H9 (cell line): ENCODE measurements at regions not wholly inside any gene's neighbourhood (a gene's known extent, or its start where the extent isn't known, plus 50 kb on each side); places are given as distances from the start of the nearest gene placed in this dataset.

Source experiments
- DNase-seq: peaks from one replicate; pipeline ENCODE4 v3.0.0-alpha.2; 2017
- H2AFZ ChIP-seq: one replicate; pipeline ENCODE4 v1.6.1; 2013; ENCODE audit warnings: mild to moderate bottlenecking, low read length, control low read depth, moderate library complexity
- H2AK5ac ChIP-seq: 2 replicates; pipeline ENCODE4 v1.6.1; 2013; ENCODE audit warnings: low read length, control low read depth, mixed read lengths; ENCODE audit not compliant: insufficient read length
- H2BK120ac ChIP-seq: one replicate; pipeline ENCODE4 v1.6.1; 2013; ENCODE audit warnings: low read depth, mild to moderate bottlenecking, low read length, control low read depth, inconsistent platforms; ENCODE audit not compliant: poor library complexity, severe bottlenecking
- H2BK12ac ChIP-seq: 2 replicates; pipeline ENCODE4 v1.6.1; 2013; ENCODE audit warnings: low read length, control low read depth, mixed read lengths, low read depth; ENCODE audit not compliant: insufficient read length
- H2BK15ac ChIP-seq: 2 replicates; pipeline ENCODE4 v1.6.1; 2013; ENCODE audit warnings: low read depth, low read length, control low read depth
- H2BK20ac ChIP-seq: one replicate; pipeline ENCODE4 v1.6.1; 2013; ENCODE audit warnings: low read depth, mild to moderate bottlenecking, low read length, control low read depth, inconsistent platforms; ENCODE audit not compliant: poor library complexity, severe bottlenecking
- H2BK5ac ChIP-seq: 2 replicates; pipeline ENCODE4 v1.6.1; 2013; ENCODE audit warnings: low read length, control low read depth, mixed read lengths; ENCODE audit not compliant: insufficient read length
- H3K14ac ChIP-seq: 2 replicates; pipeline ENCODE4 v1.6.1; 2013; ENCODE audit warnings: low read length, control low read depth; ENCODE audit not compliant: insufficient read depth
- H3K18ac ChIP-seq: 2 replicates; pipeline ENCODE4 v1.6.1; 2013; ENCODE audit warnings: low read depth, mild to moderate bottlenecking, mixed read lengths, low read length, control low read depth; ENCODE audit not compliant: insufficient read length
- H3K23ac ChIP-seq: 2 replicates; pipeline ENCODE4 v1.6.1; 2013; ENCODE audit warnings: low read length, control low read depth, mixed read lengths, low read depth; ENCODE audit not compliant: insufficient read length
- H3K23me2 ChIP-seq: 2 replicates; pipeline ENCODE4 v1.6.1; 2013; ENCODE audit warnings: low read depth, mild to moderate bottlenecking, mixed read lengths, low read length, control low read depth; ENCODE audit not compliant: insufficient read length, poor library complexity, severe bottlenecking
- H3K27ac ChIP-seq: 2 replicates; pipeline ENCODE4 v1.5.1; 2013; ENCODE audit warnings: low read length, control low read depth, mixed read lengths, low read depth; ENCODE audit not compliant: insufficient read length
- H3K27me3 ChIP-seq: 2 replicates; pipeline ENCODE4 v1.6.1; 2013; ENCODE audit warnings: low read length, control low read depth, inconsistent platforms; ENCODE audit not compliant: insufficient read depth
- H3K4ac ChIP-seq: 2 replicates; pipeline ENCODE4 v1.6.1; 2013; ENCODE audit warnings: low read depth, mild to moderate bottlenecking, control low read depth, inconsistent platforms, low read length, moderate library complexity
- H3K4me1 ChIP-seq: 2 replicates; pipeline ENCODE4 v1.6.1; 2013; ENCODE audit warnings: low read length, control low read depth, inconsistent platforms; ENCODE audit not compliant: insufficient read depth
- H3K4me2 ChIP-seq: 2 replicates; pipeline ENCODE4 v1.6.1; 2013; ENCODE audit warnings: low read length, control low read depth, mixed read lengths; ENCODE audit not compliant: insufficient read length, insufficient read depth
- H3K56ac ChIP-seq: 2 replicates; pipeline ENCODE4 v1.6.1; 2013; ENCODE audit warnings: low read depth, mild to moderate bottlenecking, mixed read lengths, low read length, control low read depth; ENCODE audit not compliant: insufficient read length
- H3K79me1 ChIP-seq: 2 replicates; pipeline ENCODE4 v1.6.1; 2013; ENCODE audit warnings: low read depth, mild to moderate bottlenecking, moderate library complexity, low read length, control low read depth, inconsistent platforms; ENCODE audit not compliant: insufficient read depth, poor library complexity, severe bottlenecking
- H3K79me2 ChIP-seq: 2 replicates; pipeline ENCODE4 v1.6.1; 2013; ENCODE audit warnings: low read length, control low read depth, inconsistent platforms; ENCODE audit not compliant: insufficient read depth
- H3K9ac ChIP-seq: 2 replicates; pipeline ENCODE4 v1.6.1; 2013; ENCODE audit warnings: low read length, control low read depth, mixed read lengths; ENCODE audit not compliant: insufficient read length; ENCODE audit errors: extremely low read depth
- H3K9me3 ChIP-seq: one replicate; pipeline ENCODE4 v1.6.1; 2013; ENCODE audit warnings: low read depth, low read length, inconsistent platforms; ENCODE audit not compliant: control insufficient read depth
- H3T11ph ChIP-seq: one replicate; pipeline ENCODE4 v1.6.1; 2013; ENCODE audit warnings: mild to moderate bottlenecking, low read length, control low read depth, inconsistent platforms
- H4K20me1 ChIP-seq: one replicate; pipeline ENCODE4 v1.6.1; 2013; ENCODE audit not compliant: control insufficient read depth, insufficient read length, insufficient read depth
- H4K5ac ChIP-seq: 2 replicates; pipeline ENCODE4 v1.6.1; 2013; ENCODE audit warnings: low read depth, mild to moderate bottlenecking, mixed read lengths, low read length, control low read depth; ENCODE audit not compliant: insufficient read length
- H4K8ac ChIP-seq: replicated peaks from 2 replicates; pipeline ENCODE4 v1.6.1; 2013; ENCODE audit warnings: low read length, control low read depth, mixed read lengths, low read depth; ENCODE audit not compliant: insufficient read length
- H4K91ac ChIP-seq: 2 replicates; pipeline ENCODE4 v1.6.1; 2013; ENCODE audit warnings: low read depth, mild to moderate bottlenecking, moderate library complexity, mixed read lengths, low read length, control low read depth; ENCODE audit not compliant: insufficient read length
- H3K27ac Mint-ChIP-seq, 3 experiments: 2 replicates in 2 of 3; 3 replicates in 1 of 3; pipeline ENCODE4 v1.8.0; 2020 to 2021; ENCODE audit warnings: mixed read lengths in 3 of 3, mild to moderate bottlenecking in 1 of 3, moderate library complexity in 1 of 3
- H3K27me3 Mint-ChIP-seq: 2 replicates; pipeline ENCODE4 v1.8.0; 2021; ENCODE audit warnings: low read depth, mild to moderate bottlenecking, moderate library complexity, mixed read lengths
- H3K36me3 Mint-ChIP-seq, 3 experiments: 2 replicates in 2 of 3; 3 replicates in 1 of 3; pipeline ENCODE4 v1.8.0; 2020 to 2021; ENCODE audit warnings: low read depth in 3 of 3, mixed read lengths in 3 of 3; ENCODE audit not compliant: insufficient read depth in 1 of 3
- H3K4me1 Mint-ChIP-seq, 2 experiments: 2 replicates each; pipeline ENCODE4 v1.8.0; 2020; ENCODE audit warnings: mixed read lengths in 2 of 2
- H3K4me3 Mint-ChIP-seq, 2 experiments: 2 replicates in 1 of 2; 3 replicates in 1 of 2; pipeline ENCODE4 v1.8.0; 2020 to 2021; ENCODE audit warnings: mild to moderate bottlenecking in 2 of 2, mixed read lengths in 2 of 2, moderate library complexity in 1 of 2
- H3K9me3 Mint-ChIP-seq, 2 experiments: 2 replicates in 1 of 2; 3 replicates in 1 of 2; pipeline ENCODE4 v1.8.0; 2020; ENCODE audit warnings: mild to moderate bottlenecking in 2 of 2, mixed read lengths in 2 of 2, moderate library complexity in 1 of 2
- WGBS: extraction: QIAGEN DNeasy Blood & Tissue Kit; methylation state at CpG from one replicate; pipeline ENCODE4 v1.1.7; 2013; ENCODE audit warnings: missing lambda C conversion rate, low lambda C conversion rate, mixed read lengths; ENCODE audit not compliant: insufficient read length; ENCODE audit errors: extremely low coverage; 5-methylcytosine and 5-hydroxymethylcytosine counted together
- TF ChIP-seq, protein P1 (sequence below): fragments of 200-600 bp; sonication (generic); conservative IDR thresholded peaks from 3 replicates; pipeline ENCODE4 v1.8.0; 2021; ENCODE audit warnings: antibody characterized with exemption, mild to moderate bottlenecking

DNA sequence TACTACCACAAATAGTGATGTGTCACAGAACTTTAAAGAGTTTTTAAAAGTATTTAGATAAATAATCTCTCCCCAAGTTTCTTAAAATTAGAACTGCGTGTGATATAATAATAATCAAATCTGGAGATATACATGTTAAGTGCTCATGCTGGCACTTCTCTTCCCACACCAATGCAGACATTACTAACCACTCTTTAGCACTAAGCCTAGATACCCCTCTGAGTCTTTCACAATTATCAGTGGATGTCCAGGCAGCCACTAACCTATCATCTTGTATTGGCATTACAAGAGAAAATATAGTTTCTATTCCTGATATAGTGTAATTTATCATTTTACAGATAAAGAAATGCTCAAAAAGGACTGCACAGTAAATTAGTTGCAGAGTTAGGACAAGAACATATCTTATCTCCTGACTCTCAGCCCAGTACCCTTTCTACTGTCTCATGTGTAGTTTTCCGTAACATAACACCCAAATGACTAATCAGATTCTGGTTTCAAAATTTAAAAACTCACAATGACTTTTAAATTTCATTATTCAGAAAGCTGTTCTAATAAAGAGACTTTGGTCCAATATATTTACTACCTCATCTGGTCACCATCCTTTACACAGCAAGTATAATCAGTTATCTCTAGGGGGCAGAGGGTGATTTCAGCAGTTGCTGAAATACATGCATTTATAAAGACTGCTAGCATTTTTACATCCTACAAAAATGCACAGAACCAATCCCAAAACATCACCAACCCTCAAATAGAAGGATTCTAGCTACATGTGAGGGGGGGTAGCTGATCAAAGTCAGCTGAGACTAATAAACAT is 215.5 kb upstream of the MCHR2 start:
- Histone ChIP-seq H3K14ac (no peak overlapping the region), H3K4ac (no peak overlapping the region), H3K27ac (no peak overlapping the region), H3K23me2 (no peaks in the 10 kb centered on the region), H3K4me1 (peaks cover 3% of the 10 kb centered on the region; the same call in 1 of the 2 replicates), H3K4me2 (no peak overlapping the region), H4K5ac (no peak overlapping the region), H3K9me3 (no peaks in the 10 kb centered on the region), H2BK5ac (no peak overlapping the region), H4K20me1 (no peaks in the 10 kb centered on the region), H2BK15ac (no peak overlapping the region), H2AK5ac (no peak overlapping the region), H2BK20ac (no peak overlapping the region), H3K27me3 (no peaks in the 10 kb centered on the region), H3K79me1 (no peaks in the 10 kb centered on the region), H2AFZ (no peak overlapping the region), H3K56ac (no peak overlapping the region), H3K23ac (no peak overlapping the region), H3T11ph (no peak overlapping the region), H4K8ac (no peak overlapping the region), H3K79me2 (no peaks in the 10 kb centered on the region), H4K91ac (no peak overlapping the region), H3K18ac (no peak overlapping the region), H3K9ac (no peak overlapping the region), H2BK12ac (no peak overlapping the region), H2BK120ac (no peak overlapping the region)
- Mint-ChIP-seq H3K4me1 (peaks cover 10 to 13% of the 10 kb centered on the region in 2 experiments), H3K4me3 (no peak overlapping the region), H3K27me3 (no peaks in the 10 kb centered on the region), H3K27ac (no peak overlapping the region), H3K36me3 (no peaks in the 10 kb centered on the region), H3K9me3 (no peaks in the 10 kb centered on the region)
- DNase-seq: no peak
- no CpG with 5 or more reads among the region's 2 CpGs for WGBS
- TF ChIP-seq, protein P1, sequence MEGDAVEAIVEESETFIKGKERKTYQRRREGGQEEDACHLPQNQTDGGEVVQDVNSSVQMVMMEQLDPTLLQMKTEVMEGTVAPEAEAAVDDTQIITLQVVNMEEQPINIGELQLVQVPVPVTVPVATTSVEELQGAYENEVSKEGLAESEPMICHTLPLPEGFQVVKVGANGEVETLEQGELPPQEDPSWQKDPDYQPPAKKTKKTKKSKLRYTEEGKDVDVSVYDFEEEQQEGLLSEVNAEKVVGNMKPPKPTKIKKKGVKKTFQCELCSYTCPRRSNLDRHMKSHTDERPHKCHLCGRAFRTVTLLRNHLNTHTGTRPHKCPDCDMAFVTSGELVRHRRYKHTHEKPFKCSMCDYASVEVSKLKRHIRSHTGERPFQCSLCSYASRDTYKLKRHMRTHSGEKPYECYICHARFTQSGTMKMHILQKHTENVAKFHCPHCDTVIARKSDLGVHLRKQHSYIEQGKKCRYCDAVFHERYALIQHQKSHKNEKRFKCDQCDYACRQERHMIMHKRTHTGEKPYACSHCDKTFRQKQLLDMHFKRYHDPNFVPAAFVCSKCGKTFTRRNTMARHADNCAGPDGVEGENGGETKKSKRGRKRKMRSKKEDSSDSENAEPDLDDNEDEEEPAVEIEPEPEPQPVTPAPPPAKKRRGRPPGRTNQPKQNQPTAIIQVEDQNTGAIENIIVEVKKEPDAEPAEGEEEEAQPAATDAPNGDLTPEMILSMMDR: no peak
